Activated T-cell treated with anti-CD3 and anti-CD28 coated beads, Interleukin-2, amount 50 U/mL, for 48 hours (primary cell): ENCODE measurements at regions not wholly inside any gene's neighbourhood (a gene's known extent, or its start where the extent isn't known, plus 50 kb on each side); places are given as distances from the start of the nearest gene placed in this dataset.

Experiments used
- DNase-seq, 2 experiments: peaks; one replicate each; pipeline ENCODE4 v3.0.0-alpha.2; 2020

GRCh38 chr2:6216234-6216633 is 524.0 kb downstream of the SOX11 start:
- no peak for DNase-seq

- no peak for DNase-seq
Measured at GRCh38 chr2:6218926-6219325, 526.7 kb downstream of the SOX11 start.

- DNase-seq: no peak
Measured at GRCh38 chr2:6219906-6220305, 527.7 kb downstream of the SOX11 start.

- DNase-seq: no peak
Measured at GRCh38 chr2:6222296-6222695, 530.1 kb downstream of the SOX11 start.

GRCh38 chr2:6224267-6224666 is 532.1 kb downstream of the SOX11 start:
- DNase-seq: no peak

- DNase-seq: no peak
Measured at GRCh38 chr2:6228251-6228650, 536.1 kb downstream of the SOX11 start.

- no peak for DNase-seq
Measured at GRCh38 chr2:6231166-6231565, 539.0 kb downstream of the SOX11 start.

GRCh38 chr2:6233993-6234392 is 541.8 kb downstream of the SOX11 start:
- no peak for DNase-seq

- no peak for DNase-seq
Measured at GRCh38 chr2:6234702-6235101, 542.5 kb downstream of the SOX11 start.

- DNase-seq: no peak
Measured at GRCh38 chr2:6236317-6236716, 544.1 kb downstream of the SOX11 start.

GRCh38 chr2:6237039-6237660 is 545.0 kb downstream of the SOX11 start:
- no peak for DNase-seq

GRCh38 chr2:6249557-6249956 is 557.4 kb downstream of the SOX11 start:
- no peak for DNase-seq

- DNase-seq: no peak
Measured at GRCh38 chr2:6254441-6254840, 562.3 kb downstream of the SOX11 start.

GRCh38 chr2:6264198-6264597 is 572.0 kb downstream of the SOX11 start:
- no peak for DNase-seq

GRCh38 chr2:6281524-6281923 is 584.2 kb downstream of the CMPK2 start:
- DNase-seq: no peak

- no peak for DNase-seq
Measured at GRCh38 chr2:6283259-6283658, 582.4 kb downstream of the CMPK2 start.

- DNase-seq: no peak
Measured at GRCh38 chr2:6287406-6287805, 578.3 kb downstream of the CMPK2 start.

GRCh38 chr2:6288791-6289190 is 576.9 kb downstream of the CMPK2 start:
- DNase-seq: no peak

GRCh38 chr2:6290217-6291015 is 575.3 kb downstream of the CMPK2 start:
- DNase-seq: no peak

GRCh38 chr2:6294791-6295190 is 570.9 kb downstream of the CMPK2 start:
- no peak for DNase-seq

GRCh38 chr2:6297238-6297637 is 568.5 kb downstream of the CMPK2 start:
- DNase-seq: no peak

- no peak for DNase-seq
Measured at GRCh38 chr2:6301426-6301825, 564.3 kb downstream of the CMPK2 start.

GRCh38 chr2:6308986-6309385 is 556.7 kb downstream of the CMPK2 start:
- no peak for DNase-seq

GRCh38 chr2:6309415-6310255 is 556.1 kb downstream of the CMPK2 start:
- DNase-seq: no peak
